DMS 273 (cell line): ENCODE measurements at regions not wholly inside any gene's neighbourhood (a gene's known extent, or its start where the extent isn't known, plus 50 kb on each side); places are given as distances from the start of the nearest gene placed in this dataset.

ENCODE experiments used
- DNase-seq: peaks from one replicate; lab custom pipeline; 2025; ENCODE audit not compliant: unreplicated experiment; lab: John Stamatoyannopoulos, UW

GRCh38 chr5:18312016-18312415 is 677.8 kb downstream of the TAF11L14 start:
- no peak for DNase-seq

GRCh38 chr5:18314192-18314778 is 680.0 kb downstream of the TAF11L14 start:
- peak; percentile 62 for DNase-seq

GRCh38 chr5:18321262-18321942 is 687.1 kb downstream of the TAF11L14 start:
- DNase-seq, result no peak

GRCh38 chr5:18323891-18324290 is 689.6 kb downstream of the TAF11L14 start:
- DNase-seq, result no peak

- no peak for DNase-seq
Measured at GRCh38 chr5:18325431-18325830, 691.2 kb downstream of the TAF11L14 start.

- peak; percentile 5 for DNase-seq
Measured at GRCh38 chr5:18329328-18329727, 695.1 kb downstream of the TAF11L14 start.

DNA sequence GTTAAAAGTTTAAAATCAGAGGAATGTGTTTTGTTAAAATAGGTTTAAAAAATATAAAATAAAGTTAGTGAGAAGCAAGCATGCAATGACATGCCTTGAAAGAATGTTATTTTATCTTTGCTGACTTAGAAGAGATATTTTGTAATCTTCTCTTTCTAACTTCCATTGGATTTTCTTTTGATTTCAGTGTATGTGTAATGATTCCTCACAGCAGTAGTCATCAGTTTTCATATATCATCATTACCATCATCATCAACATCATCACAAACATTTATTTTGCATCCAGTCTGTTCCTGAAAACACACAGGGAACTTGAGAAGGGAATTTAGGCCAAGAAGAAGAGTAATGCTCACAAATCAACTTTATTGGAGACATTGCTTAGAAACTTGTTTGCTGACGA is 699.6 kb downstream of the TAF11L14 start:
- DNase-seq, result no peak

- no peak for DNase-seq
Measured at GRCh38 chr5:18334949-18335348, 700.7 kb downstream of the TAF11L14 start.

GRCh38 chr5:18354828-18355227 is 720.6 kb downstream of the TAF11L14 start:
- DNase-seq, result no peak

DNA sequence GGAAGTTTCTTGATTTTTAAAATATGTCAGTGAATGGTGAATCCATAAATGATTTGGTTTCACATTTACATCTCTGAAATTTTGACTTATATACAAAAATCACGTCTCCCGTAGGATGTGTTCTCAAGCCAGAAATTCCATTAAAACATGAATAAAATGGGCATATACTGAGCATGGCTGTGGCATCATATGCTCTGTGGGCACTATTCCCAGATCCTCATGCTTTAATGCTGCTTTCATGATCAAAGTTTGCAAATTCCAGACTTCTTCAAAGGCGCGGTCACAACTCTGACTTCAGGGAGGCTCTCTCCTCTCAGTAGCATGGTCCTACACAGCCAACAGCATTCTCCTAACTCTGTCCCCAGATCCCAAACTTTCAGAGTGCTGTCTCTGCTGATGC is 723.2 kb downstream of the TAF11L14 start:
- no peak for DNase-seq

- DNase-seq, result no peak
Measured at GRCh38 chr5:18366234-18366633, 732.0 kb downstream of the TAF11L14 start.

GRCh38 chr5:18370531-18370930 is 736.3 kb downstream of the TAF11L14 start:
- DNase-seq, result no peak

DNA sequence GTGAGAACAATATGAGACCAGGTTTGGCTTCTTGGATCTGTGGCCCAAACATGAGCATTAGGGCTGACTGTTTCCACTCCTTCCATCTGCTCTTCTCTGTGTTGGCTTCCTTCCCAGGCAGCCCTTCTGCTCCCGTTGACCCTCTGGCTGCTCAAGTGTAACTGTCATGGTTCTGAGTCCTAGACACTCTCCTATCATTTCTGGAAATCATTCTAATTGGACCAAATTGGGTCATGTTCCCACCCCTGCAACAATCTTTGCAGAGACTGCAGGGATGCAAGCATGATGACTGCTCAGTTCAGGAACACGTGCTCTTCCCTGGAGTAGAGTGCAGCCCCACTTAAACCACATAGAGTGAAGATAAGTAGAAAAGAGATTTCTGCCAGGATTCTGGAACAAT is 741.4 kb downstream of the TAF11L14 start:
- peak; percentile 98 for DNase-seq

- DNase-seq, result no peak
Measured at GRCh38 chr5:18378066-18378465, 743.8 kb downstream of the TAF11L14 start.

GRCh38 chr5:18379189-18379588 is 744.9 kb downstream of the TAF11L14 start:
- no peak for DNase-seq

DNA sequence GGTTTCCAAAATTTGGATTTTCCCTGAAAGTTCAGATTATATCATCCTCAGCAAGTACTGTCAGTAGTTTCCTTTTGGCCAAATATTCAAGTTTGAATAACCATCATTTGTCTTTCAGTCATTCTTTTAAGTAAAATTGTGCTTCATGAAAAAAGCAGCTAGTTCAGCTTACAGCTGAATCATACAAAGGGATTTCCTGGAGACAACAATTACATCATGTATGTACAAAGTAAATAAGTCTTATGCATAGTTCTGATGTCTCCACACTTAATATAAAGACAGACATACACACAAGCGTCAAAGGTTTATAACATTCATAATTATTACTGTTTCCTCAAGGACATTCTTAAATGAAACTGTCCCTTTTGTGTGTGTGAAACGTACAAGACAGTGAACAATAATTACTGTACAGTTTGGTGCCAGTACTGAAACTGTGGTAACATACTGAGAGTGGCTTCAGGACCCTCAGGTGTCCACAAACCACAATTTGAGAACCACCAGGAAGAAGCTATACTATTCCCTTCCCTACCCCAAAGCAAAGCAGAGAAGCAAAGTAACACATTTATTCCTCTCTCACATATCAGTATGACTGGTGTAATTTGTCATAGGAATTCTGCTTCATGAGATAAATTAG is 746.6 kb downstream of the TAF11L14 start:
- no peak for DNase-seq

GRCh38 chr5:18393565-18394442 is 759.5 kb downstream of the TAF11L14 start:
- peak; percentile 80 for DNase-seq

GRCh38 chr5:18394443-18394804 is 760.2 kb downstream of the TAF11L14 start:
- DNase-seq, result no peak

- no peak for DNase-seq
Measured at GRCh38 chr5:18395126-18396110, 761.2 kb downstream of the TAF11L14 start.

- DNase-seq, result no peak
Measured at GRCh38 chr5:18397371-18397770, 763.1 kb downstream of the TAF11L14 start.
